T-helper 1 cell (primary cell): ENCODE measurements at regions not wholly inside any gene's neighbourhood (a gene's known extent, or its start where the extent isn't known, plus 50 kb on each side); places are given as distances from the start of the nearest gene placed in this dataset.
A peak's percentile ranks its signal among the peaks of the same experiment; 100 is the strongest.
"Not testable (repeated sequence)": the region's sequence is repeated elsewhere in the genome, so short reads cannot be mapped to it uniquely, and the experiment has no call there.

Experiments used
- DNase-seq, 5 donors: peaks; one replicate each; pipeline ENCODE4 v3.0.0-alpha.2; 2012 to 2020

GRCh38 chrX:40853004-40853815 is 117.9 kb upstream of the MED14 start:
- DNase-seq: no peak

GRCh38 chrX:40853816-40854123 is 118.4 kb upstream of the MED14 start:
- DNase-seq: no peak

GRCh38 chrX:40854242-40854641 is 118.9 kb upstream of the MED14 start:
- no peak for DNase-seq

GRCh38 chrX:40855411-40855810 is 120.1 kb upstream of the MED14 start:
- DNase-seq: no peak

GRCh38 chrX:40855932-40856515 is 120.7 kb upstream of the MED14 start:
- no peak for DNase-seq

GRCh38 chrX:40861952-40862554 is 126.7 kb upstream of the MED14 start:
- not testable (repeated sequence) for DNase-seq

GRCh38 chrX:40863260-40863659 is 127.9 kb upstream of the MED14 start:
- DNase-seq: not testable (repeated sequence)

- DNase-seq: no peak
Observed at GRCh38 chrX:40863671-40864070, 128.3 kb upstream of the MED14 start.

GRCh38 chrX:40864972-40865371 is 129.6 kb upstream of the MED14 start:
- DNase-seq: no peak

GRCh38 chrX:40866893-40867292 is 131.6 kb upstream of the MED14 start:
- no peak for DNase-seq

- no peak for DNase-seq
Observed at GRCh38 chrX:40867352-40867751, 132.0 kb upstream of the MED14 start.

- no peak for DNase-seq
Observed at GRCh38 chrX:40868868-40869267, 133.5 kb upstream of the MED14 start.

- DNase-seq: not testable (repeated sequence)
Observed at GRCh38 chrX:40870982-40871381, 135.6 kb upstream of the MED14 start.

GRCh38 chrX:40871385-40872082 is 136.2 kb upstream of the MED14 start:
- no peak for DNase-seq

- DNase-seq: no peak
Observed at GRCh38 chrX:40872351-40872750, 137.0 kb upstream of the MED14 start.

- DNase-seq: no peak
Observed at GRCh38 chrX:40875476-40875875, 140.1 kb upstream of the MED14 start.

GRCh38 chrX:40877887-40878286 is 142.5 kb upstream of the MED14 start:
- DNase-seq: peak in 2 of 5 donors; percentile 2 to 26

GRCh38 chrX:40878766-40879165 is 143.4 kb upstream of the MED14 start:
- DNase-seq: no peak

- not testable (repeated sequence) for DNase-seq
Observed at GRCh38 chrX:40879172-40879571, 143.8 kb upstream of the MED14 start.

GRCh38 chrX:40880712-40881111 is 145.4 kb upstream of the MED14 start:
- no peak for DNase-seq

GRCh38 chrX:40883021-40883619 is 147.8 kb upstream of the MED14 start:
- DNase-seq: no peak

- no peak for DNase-seq
Observed at GRCh38 chrX:40885989-40886388, 150.6 kb upstream of the MED14 start.

- DNase-seq: no peak
Observed at GRCh38 chrX:40887476-40887875, 152.1 kb upstream of the MED14 start.
